ENCODE measurements at regions not wholly inside any gene's neighbourhood (a gene's known extent, or its start where the extent isn't known, plus 50 kb on each side); places are given as distances from the start of the nearest gene placed in this dataset.

DNA sequence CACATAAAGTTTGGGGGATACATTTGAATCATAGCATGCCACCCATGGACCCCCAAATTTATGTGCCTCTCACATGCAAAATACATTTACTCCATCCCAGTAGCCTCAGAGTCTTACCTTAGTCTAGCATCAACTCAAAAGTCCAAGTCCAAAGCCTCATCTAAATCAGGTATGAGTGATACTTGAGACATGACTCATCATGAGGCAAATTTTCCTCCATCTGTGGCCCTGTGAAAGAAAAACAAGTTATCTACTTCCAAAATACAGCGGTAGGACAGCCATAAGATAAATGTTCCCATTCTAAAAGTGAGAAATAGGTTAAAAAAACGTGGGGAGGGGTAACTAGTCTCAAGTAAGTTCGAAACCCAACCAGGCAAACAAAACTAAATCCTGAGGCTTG lies 444.2 kb downstream of the SNAPC1 start:
- TF ChIP-seq, protein P1, sequence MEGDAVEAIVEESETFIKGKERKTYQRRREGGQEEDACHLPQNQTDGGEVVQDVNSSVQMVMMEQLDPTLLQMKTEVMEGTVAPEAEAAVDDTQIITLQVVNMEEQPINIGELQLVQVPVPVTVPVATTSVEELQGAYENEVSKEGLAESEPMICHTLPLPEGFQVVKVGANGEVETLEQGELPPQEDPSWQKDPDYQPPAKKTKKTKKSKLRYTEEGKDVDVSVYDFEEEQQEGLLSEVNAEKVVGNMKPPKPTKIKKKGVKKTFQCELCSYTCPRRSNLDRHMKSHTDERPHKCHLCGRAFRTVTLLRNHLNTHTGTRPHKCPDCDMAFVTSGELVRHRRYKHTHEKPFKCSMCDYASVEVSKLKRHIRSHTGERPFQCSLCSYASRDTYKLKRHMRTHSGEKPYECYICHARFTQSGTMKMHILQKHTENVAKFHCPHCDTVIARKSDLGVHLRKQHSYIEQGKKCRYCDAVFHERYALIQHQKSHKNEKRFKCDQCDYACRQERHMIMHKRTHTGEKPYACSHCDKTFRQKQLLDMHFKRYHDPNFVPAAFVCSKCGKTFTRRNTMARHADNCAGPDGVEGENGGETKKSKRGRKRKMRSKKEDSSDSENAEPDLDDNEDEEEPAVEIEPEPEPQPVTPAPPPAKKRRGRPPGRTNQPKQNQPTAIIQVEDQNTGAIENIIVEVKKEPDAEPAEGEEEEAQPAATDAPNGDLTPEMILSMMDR (IDR thresholded peaks at IDR 0.05), result no peak
- no peak for DNase-seq (ENCODE audit: low spot score)
- Histone ChIP-seq H3K4me3 (no peak overlapping the region), H3K27ac (no peak overlapping the region)

DNA sequence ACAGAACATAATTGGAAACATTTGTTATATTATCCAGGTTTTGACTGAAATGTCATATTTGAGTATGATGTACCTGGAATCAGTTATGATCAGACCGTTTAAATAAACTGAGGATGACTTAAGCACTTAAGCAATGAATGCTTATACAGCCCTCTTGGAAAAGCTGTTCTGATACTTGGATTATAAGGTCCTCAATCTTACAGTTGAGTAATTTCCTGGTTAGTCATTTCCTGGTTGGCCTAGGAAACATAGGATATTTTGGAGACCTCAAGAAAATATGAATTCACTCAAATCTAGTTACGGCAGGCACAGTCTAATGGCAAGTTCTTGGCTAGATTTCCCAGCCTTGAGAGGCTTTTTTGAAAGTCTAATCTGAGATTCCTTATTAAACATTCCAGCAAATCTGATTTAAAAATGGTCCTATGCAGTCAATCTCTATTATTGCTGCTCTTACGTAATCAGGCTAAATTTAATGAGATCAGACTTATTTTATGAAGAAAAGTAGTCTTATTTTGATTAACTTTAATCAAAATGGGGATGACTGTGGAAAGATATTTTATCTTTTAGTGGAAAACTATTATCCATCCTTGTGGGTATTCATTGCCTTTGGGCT lies 447.2 kb downstream of the SNAPC1 start:
- TF ChIP-seq, protein P1 (IDR thresholded peaks at IDR 0.05), result no peak
- DNase-seq (ENCODE audit: low spot score), result no peak
- Histone ChIP-seq H3K4me3 (no peak overlapping the region), H3K27ac (no peak overlapping the region)

DNA sequence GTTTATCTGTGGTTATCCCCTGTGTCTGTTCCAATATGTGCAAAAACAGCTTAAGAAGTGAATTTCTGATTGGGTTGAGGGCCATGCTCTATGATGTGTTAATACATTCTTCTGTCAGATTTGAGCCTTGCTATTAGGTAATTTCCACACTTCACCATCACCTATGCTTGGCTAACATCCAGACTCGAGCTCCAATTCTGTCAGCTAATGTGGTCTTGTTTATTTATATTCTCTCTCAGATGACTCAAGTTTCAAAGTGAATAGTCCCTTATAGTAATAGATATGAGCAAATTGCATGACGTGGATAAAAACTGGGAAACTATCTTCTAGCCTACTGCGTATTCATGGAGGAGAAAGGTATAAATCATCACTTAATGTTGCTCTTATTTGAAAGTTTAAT lies 451.3 kb downstream of the SNAPC1 start:
- TF ChIP-seq, protein P1 (IDR thresholded peaks at IDR 0.05), result no peak
- Histone ChIP-seq H3K27ac (no peak overlapping the region), H3K4me3 (no peak overlapping the region)
- no peak for DNase-seq (ENCODE audit: low spot score)

DNA sequence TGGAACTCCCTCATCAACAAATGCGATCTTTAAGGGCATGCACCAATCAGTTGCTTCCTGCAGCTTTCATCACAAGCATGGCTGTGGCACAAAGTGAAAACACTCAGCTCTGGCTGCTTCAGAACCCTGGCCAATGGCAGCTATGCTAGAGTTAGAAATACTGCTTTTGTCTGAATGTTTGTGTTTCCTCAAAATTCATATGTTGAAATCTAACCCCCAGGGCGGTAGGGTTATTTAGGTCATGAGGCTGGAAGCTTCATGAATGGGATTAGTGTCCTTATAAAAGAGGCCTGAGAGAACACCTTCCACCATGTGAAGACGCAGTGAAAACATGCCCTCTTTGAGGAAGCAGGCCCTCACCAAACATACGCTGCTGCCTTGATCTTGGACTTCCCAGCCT lies 453.9 kb downstream of the SNAPC1 start:
- DNase-seq (ENCODE audit: low spot score), result no peak
- TF ChIP-seq, protein P1 (IDR thresholded peaks at IDR 0.05), result no peak
- Histone ChIP-seq H3K4me3 (no peak overlapping the region), H3K27ac (no peak overlapping the region)

DNA sequence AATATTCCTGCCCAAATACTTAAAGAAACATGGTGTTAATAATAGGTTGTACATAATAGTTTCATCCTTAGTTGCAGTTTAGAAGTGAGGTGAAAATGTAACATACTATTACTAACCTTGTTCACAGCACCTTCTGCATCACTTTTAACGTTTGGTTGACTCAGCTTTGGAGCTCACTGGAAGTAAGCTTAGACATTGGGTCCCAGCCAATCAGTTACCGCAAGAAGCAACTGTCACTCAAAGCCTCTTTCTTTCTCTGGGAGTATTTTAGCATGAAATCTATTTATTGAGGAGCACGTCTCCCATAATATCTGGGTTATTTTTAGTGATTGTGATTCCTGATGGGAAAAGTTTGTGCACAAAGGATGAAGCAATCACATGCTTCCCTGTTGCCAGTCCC lies 472.6 kb downstream of the SNAPC1 start:
- H3K4me3 ChIP-seq, result no peak overlapping the region
- no peak overlapping the region for H3K27ac ChIP-seq
- TF ChIP-seq, protein P1 (IDR thresholded peaks at IDR 0.05), result no peak
- DNase-seq (ENCODE audit: low spot score), result no peak

DNA sequence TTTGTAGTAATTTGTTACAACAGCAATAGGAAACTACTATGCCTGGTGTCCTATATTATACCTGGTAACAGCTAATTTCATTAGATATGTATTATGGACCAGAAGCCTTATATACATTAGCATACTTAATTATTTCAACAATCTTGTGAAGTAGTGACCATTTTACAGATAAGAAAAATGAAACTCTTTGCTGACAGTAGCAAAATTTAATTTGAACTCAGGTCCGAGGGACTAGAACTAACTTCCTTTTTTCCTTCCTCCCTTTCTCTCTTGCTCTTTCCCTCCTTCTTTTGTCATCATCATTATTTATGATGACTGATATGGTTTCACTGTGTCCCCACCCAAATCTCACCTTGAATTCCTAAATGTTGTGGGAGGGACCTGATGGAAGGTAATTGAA lies 482.0 kb downstream of the SNAPC1 start:
- Histone ChIP-seq H3K4me3 (no peak overlapping the region), H3K27ac (no peak overlapping the region)
- TF ChIP-seq, protein P1 (IDR thresholded peaks at IDR 0.05), result no peak
- DNase-seq (ENCODE audit: low spot score), result no peak

DNA sequence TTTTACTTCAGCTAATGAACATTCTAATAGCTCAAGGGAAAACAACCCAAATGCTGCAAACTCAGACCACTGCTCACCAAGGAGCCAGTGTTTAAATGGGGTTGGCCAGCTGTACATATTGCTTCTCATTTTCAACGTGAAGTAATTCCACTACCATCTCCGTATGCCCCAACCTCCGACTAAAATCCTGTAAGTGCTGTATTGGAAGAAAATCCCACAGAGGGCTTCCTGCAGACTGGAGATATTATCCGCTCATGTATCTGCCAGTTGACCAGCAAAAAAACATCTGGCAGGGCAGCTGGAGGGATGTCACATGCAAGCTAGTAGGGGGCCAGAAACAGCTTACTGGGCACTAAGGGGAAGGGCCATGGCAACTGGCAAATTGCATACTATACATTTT lies 485.0 kb downstream of the SNAPC1 start:
- TF ChIP-seq, protein P1 (IDR thresholded peaks at IDR 0.05), result no peak
- no peak for DNase-seq (ENCODE audit: low spot score)
- Histone ChIP-seq H3K27ac (no peak overlapping the region), H3K4me3 (no peak overlapping the region)
